Subcutaneous abdominal adipose tissue (tissue), 5 donors: ENCODE measurements at regions not wholly inside any gene's neighbourhood (a gene's known extent, or its start where the extent isn't known, plus 50 kb on each side); places are given as distances from the start of the nearest gene placed in this dataset.

Experiments used
- H3K27ac ChIP-seq: one replicate; pipeline ENCODE4 v1.7.0; 2013; ENCODE audit warnings: low read depth, mild to moderate bottlenecking, inconsistent platforms, low read length, moderate library complexity
- H3K27me3 ChIP-seq, 5 donors: one replicate each; pipeline ENCODE4 v1.7.0; 2013; ENCODE audit warnings: low read length in 5 of 5, inconsistent platforms in 1 of 5; ENCODE audit not compliant: control insufficient read depth in 5 of 5, insufficient read depth in 4 of 5
- H3K36me3 ChIP-seq, 5 donors: one replicate each; pipeline ENCODE4 v1.7.0; 2013; ENCODE audit warnings: low read length in 5 of 5; ENCODE audit not compliant: control insufficient read depth in 5 of 5, insufficient read depth in 5 of 5
- H3K4me1 ChIP-seq, 5 donors: one replicate each; pipeline ENCODE4 v1.7.0; 2013; ENCODE audit warnings: low read length in 5 of 5, mild to moderate bottlenecking in 3 of 5, moderate library complexity in 1 of 5; ENCODE audit not compliant: control insufficient read depth in 5 of 5, insufficient read depth in 5 of 5
- H3K4me3 ChIP-seq, 5 donors: one replicate each; pipeline ENCODE4 v1.7.0; 2013; ENCODE audit warnings: low read length in 5 of 5, low read depth in 1 of 5
- H3K9ac ChIP-seq, 5 donors: one replicate each; pipeline ENCODE4 v1.7.0; 2013; ENCODE audit warnings: low read length in 5 of 5, mild to moderate bottlenecking in 4 of 5, moderate library complexity in 3 of 5
- H3K9me3 ChIP-seq, 5 donors: one replicate each; pipeline ENCODE4 v1.7.0; 2013; ENCODE audit warnings: low read length in 5 of 5; ENCODE audit not compliant: control insufficient read depth in 5 of 5
- donor health status: healthy.
- donor health status: healthy.
- donor health status: healthy.
- donor health status: healthy.
- donor health status: healthy.

- Histone ChIP-seq H3K9me3 (no peaks in the 10 kb centered on the region), H3K4me1 (peaks cover 0 to 6% (median 4%) of the 10 kb centered on the region in 5 donors), H3K27me3 (no peaks in the 10 kb centered on the region), H3K36me3 (no peaks in the 10 kb centered on the region), H3K4me3 (no peak overlapping the region), H3K27ac (no peak overlapping the region), H3K9ac (no peak overlapping the region)
Observed at GRCh38 chr3:106117490-106117858, 248.7 kb upstream of the CBLB start.

- H3K9ac ChIP-seq = no peak overlapping the region
- no peaks in the 10 kb centered on the region for H3K9me3 ChIP-seq
- peaks cover 0 to 9% (median 6%) of the 10 kb centered on the region in 5 donors for H3K4me1 ChIP-seq
- H3K27me3 ChIP-seq = no peaks in the 10 kb centered on the region
- no peak overlapping the region for H3K27ac ChIP-seq
- no peaks in the 10 kb centered on the region for H3K36me3 ChIP-seq
- H3K4me3 ChIP-seq = no peak overlapping the region
Observed at GRCh38 chr3:106119614-106120082, 250.8 kb upstream of the CBLB start.

GRCh38 chr3:106120356-106120755 is 251.5 kb upstream of the CBLB start:
- no peak overlapping the region for H3K27ac ChIP-seq
- no peak overlapping the region for H3K9ac ChIP-seq
- H3K4me3 ChIP-seq = no peak overlapping the region
- no peaks in the 10 kb centered on the region for H3K36me3 ChIP-seq
- H3K9me3 ChIP-seq = no peaks in the 10 kb centered on the region
- no peaks in the 10 kb centered on the region for H3K27me3 ChIP-seq
- peaks cover 0 to 9% (median 6%) of the 10 kb centered on the region in 5 donors for H3K4me1 ChIP-seq

- H3K9ac ChIP-seq = no peak overlapping the region
- H3K4me1 ChIP-seq = peaks cover 0 to 10% (median 7%) of the 10 kb centered on the region in 5 donors
- no peaks in the 10 kb centered on the region for H3K36me3 ChIP-seq
- no peak overlapping the region for H3K27ac ChIP-seq
- H3K27me3 ChIP-seq = no peaks in the 10 kb centered on the region
- no peaks in the 10 kb centered on the region for H3K9me3 ChIP-seq
- no peak overlapping the region for H3K4me3 ChIP-seq
Observed at GRCh38 chr3:106121491-106122289, 252.9 kb upstream of the CBLB start.

GRCh38 chr3:106124818-106125217 is 256.0 kb upstream of the CBLB start:
- Histone ChIP-seq H3K36me3 (no peaks in the 10 kb centered on the region), H3K9me3 (no peaks in the 10 kb centered on the region), H3K4me3 (no peak overlapping the region), H3K27me3 (no peaks in the 10 kb centered on the region), H3K27ac (no peak overlapping the region), H3K4me1 (peaks cover 0 to 12% (median 7%) of the 10 kb centered on the region in 5 donors), H3K9ac (no peak overlapping the region)

- no peak overlapping the region for H3K9ac ChIP-seq
- no peaks in the 10 kb centered on the region for H3K36me3 ChIP-seq
- H3K27ac ChIP-seq = no peak overlapping the region
- H3K4me1 ChIP-seq = peaks cover 0 to 9% (median 4%) of the 10 kb centered on the region in 5 donors
- no peak overlapping the region for H3K4me3 ChIP-seq
- H3K27me3 ChIP-seq = no peaks in the 10 kb centered on the region
- no peaks in the 10 kb centered on the region for H3K9me3 ChIP-seq
Observed at GRCh38 chr3:106125321-106125720, 256.5 kb upstream of the CBLB start.

GRCh38 chr3:106126067-106126845 is 257.4 kb upstream of the CBLB start:
- Histone ChIP-seq H3K9ac (no peak overlapping the region), H3K4me3 (no peak overlapping the region), H3K27ac (peak overlapping the region; percentile 11), H3K36me3 (no peaks in the 10 kb centered on the region), H3K9me3 (no peaks in the 10 kb centered on the region), H3K27me3 (no peaks in the 10 kb centered on the region), H3K4me1 (peaks cover 0 to 15% (median 9%) of the 10 kb centered on the region in 5 donors)

GRCh38 chr3:106126846-106127235 is 258.0 kb upstream of the CBLB start:
- peaks cover 2 to 17% (median 12%) of the 10 kb centered on the region in 5 donors for H3K4me1 ChIP-seq
- peak overlapping the region; percentile 11 for H3K27ac ChIP-seq
- H3K36me3 ChIP-seq = no peaks in the 10 kb centered on the region
- no peaks in the 10 kb centered on the region for H3K9me3 ChIP-seq
- H3K27me3 ChIP-seq = no peaks in the 10 kb centered on the region
- no peak overlapping the region for H3K9ac ChIP-seq
- no peak overlapping the region for H3K4me3 ChIP-seq

- Histone ChIP-seq H3K4me1 (peaks cover 2 to 14% (median 8%) of the 10 kb centered on the region in 5 donors), H3K36me3 (no peaks in the 10 kb centered on the region), H3K9me3 (no peaks in the 10 kb centered on the region), H3K9ac (no peak overlapping the region), H3K4me3 (no peak overlapping the region), H3K27ac (no peak overlapping the region), H3K27me3 (no peaks in the 10 kb centered on the region)
Observed at GRCh38 chr3:106129939-106130338, 261.1 kb upstream of the CBLB start.
